ENCODE measurements at regions not wholly inside any gene's neighbourhood (a gene's known extent, or its start where the extent isn't known, plus 50 kb on each side); places are given as distances from the start of the nearest gene placed in this dataset.

DNA sequence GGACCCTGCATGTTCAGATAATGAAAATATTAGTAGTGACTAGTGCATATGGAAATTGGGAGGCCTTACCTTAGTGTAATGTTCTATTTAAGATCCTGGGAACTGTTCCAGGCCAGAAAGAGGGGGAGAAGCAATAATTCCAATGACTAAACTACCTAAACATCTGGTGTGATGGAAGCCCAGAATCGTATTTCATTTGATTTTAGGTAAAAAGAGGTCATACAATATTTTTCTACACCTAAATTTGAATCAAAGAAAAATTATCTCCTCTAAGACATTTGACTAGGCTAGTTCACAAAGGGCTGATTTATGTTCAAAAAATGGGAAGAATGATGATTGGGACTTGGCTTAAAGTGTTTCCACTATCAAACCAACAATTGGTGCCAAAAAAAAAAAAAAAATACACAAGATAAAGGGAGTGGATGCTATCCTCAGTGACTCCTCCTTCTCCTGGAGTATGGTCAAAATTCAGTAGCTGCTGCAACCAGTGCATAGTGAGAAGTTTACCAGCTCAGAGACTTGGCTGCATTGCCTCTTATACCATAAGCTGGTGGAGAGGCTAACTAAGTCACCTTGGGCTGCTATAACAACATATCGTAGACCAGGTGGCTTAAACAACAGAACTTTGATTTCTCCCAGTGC lies 1038.3 kb upstream of the ACVR2A start:
- FAIRE-seq = no peak
- no peak for DNase-seq (ENCODE audit: insufficient read length, low spot score)

DNA sequence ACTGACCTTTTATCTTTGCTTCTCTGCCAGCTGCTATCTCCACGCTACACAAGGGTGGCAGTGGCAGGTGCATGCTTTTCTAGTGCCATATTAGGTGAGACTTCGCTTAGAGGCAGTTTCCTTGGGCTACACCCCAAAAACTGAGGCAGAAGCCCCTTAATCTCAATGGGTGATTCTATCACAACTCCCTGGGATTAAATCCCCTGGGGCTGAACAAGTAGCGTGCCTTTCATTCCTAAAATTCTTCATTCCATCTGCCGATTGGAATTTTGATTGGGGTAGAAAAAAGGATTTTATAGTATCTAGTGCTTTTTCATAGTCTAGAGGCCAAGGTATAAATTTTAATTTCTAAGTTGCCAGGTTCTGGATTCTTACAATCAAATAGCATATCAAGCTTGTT lies 1040.5 kb upstream of the ACVR2A start:
- DNase-seq (ENCODE audit: insufficient read length, low spot score) (no peak), FAIRE-seq (no peak)

DNA sequence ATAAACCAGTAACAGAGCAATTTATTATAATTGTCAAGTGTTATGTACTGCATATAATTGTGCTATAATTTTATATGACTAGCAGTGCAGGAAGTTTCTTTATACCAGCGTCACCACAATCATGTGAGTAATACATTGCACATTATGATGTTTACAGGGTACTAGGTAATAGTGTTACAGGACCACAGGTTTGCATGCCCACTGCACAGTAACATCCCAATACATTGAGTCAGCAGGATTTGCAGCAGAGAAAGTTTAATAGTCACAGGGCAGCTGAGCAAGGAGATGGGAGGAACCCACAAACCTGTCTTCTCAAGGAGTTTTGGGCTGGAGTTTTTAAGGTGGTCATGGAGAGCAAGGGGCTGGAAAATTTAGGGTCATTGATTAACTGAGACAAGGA lies 1042.9 kb upstream of the ACVR2A start:
- FAIRE-seq = no peak
- no peak for DNase-seq (ENCODE audit: insufficient read length, low spot score)

DNA sequence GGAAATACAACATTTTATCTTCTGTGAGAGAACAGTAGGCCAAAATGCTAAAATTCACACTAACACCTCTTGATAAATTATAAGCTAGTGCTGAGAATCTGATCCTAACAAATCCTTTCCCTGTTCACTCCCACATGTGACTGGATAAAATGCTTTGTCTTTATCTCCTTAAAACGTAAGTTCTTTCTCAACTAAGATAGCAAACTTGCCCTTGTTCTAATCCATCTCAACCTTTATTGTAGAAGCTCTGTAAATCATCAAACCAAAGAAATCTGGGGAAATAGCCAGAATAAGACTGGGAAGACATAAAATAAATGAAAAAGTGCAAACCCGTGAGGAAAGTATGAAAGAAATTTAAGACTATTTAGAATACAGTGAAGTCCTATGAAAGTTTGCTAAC lies 1058.4 kb upstream of the ACVR2A start:
- no peak for DNase-seq (ENCODE audit: insufficient read length, low spot score)
- no peak for FAIRE-seq

DNA sequence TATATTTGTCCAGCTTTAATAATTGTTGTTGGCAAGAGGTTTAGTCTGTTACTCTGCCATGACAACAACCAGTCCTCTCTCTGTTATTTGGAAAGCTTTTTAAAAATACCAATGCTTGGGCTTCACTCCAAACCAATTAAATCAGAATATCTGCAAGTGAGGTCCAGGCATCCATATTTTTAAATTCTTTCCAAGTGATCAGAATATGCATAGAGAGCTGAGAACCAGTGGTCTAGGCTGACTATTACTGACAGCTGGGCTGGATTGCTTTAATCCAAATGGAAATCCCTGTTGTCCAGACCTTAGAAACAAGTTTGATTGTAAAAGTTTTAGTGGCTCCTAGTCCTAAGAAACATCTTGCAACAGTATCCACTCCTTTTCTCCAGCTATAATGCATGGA lies 1059.7 kb upstream of the ACVR2A start:
- FAIRE-seq = no peak

DNA sequence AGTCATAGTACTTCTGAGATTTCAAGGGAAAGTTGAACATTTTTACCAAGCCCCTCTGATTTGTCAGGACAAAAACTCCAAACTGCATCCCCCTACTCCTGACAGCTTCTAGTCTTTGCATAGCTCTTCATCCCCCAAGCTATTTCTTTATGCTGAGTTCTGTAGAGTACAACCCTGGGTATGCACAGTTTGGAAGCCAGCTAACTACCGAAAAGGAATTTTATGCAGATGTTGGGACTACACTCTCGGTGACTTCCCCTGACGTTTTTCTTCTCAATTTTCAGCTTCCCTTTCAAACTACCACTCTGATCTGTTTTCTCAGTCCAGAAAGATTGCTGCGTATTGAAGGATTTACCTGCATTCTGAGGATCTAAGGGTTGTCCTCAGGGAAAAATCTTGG lies 1060.2 kb upstream of the ACVR2A start:
- DNase-seq (ENCODE audit: insufficient read length, low spot score) (no peak), FAIRE-seq (no peak)

More for the DNA sequence above, 1059.7 kb upstream of the ACVR2A start:
- DNase-seq (ENCODE audit: insufficient read length, low spot score) = no peak

DNA sequence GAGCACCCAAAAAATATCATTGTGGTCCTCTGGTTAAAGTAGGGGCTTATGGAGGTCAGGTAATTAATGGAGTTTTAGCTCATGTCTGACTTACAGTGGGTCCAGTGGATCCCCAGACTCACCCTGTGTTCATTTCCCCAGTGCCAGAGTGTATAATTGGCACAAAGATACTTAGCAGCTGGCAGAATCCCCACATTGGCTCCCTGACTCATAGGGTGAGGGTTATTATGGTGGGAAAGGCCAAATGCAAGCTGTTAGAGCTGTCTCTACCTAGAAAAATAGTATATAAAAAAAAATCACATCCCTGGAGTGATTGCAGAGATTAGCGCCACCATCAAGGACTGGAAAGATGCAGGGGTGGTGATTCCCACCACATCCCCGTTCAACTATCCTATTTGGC lies 1067.6 kb upstream of the ACVR2A start:
- FAIRE-seq (no peak), DNase-seq (ENCODE audit: insufficient read length, low spot score) (no peak)

DNA sequence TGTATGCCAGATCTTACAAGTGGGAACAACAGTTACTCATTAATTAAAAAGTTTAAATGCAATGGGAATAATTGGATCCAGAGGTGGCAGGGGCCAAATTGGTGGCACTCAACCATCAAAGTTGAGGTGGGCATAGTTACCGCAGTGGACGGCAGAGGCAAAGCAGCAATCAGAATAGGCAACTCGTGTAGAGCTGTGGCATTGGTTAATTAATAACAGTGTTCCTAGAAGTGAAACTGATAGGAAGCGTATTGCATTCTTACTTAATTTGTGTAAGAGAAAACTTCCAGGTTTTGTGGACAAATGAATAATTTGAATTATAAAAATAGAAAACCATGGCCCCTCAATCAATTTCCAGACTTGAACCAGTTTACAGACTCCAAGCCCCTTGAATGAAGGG lies 1068.2 kb upstream of the ACVR2A start:
- no peak for FAIRE-seq

DNA sequence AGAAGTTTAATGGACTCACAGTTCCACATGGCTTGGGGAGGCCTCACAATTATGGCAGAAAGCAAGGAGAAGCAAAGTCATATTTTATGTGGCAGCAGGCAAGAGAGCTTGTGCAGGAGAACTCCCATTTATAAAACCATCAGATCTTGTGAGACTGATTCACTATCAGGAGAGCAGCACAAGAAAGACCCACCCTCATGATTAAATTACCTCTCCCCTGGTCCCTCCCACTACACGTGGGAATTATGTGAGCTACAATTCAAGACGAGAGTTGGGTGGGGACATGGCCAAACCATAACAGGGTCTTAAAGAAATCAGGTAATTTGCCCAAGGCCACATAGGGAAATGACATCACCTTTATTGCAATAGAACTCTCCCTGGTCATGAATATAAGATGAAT lies 1073.3 kb upstream of the ACVR2A start:
- DNase-seq (ENCODE audit: insufficient read length, low spot score) = no peak

More for the DNA sequence above, 1068.2 kb upstream of the ACVR2A start:
- no peak for DNase-seq (ENCODE audit: insufficient read length, low spot score)

DNA sequence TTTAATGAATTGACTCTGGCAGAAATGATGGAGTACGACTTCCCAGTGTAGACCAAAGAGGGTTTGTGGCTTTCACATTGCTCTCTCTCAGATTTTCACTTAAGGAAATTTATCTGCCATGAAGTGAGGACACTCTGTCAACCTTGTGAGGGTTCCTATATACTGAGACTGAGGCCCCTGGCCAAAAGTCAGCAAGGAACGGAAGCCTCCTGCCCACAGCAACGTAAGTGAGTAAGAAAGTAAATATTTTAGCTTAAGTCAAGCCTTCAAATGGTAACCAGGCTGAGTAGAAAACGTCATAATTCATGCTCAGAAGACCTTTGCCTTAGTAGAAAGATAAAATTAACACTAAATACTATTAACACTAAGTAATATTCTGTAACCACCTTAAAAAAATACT lies 1080.5 kb upstream of the ACVR2A start:
- DNase-seq (ENCODE audit: insufficient read length, low spot score) (no peak), FAIRE-seq (no peak)

More for the DNA sequence above, 1073.3 kb upstream of the ACVR2A start:
- FAIRE-seq = no peak

DNA sequence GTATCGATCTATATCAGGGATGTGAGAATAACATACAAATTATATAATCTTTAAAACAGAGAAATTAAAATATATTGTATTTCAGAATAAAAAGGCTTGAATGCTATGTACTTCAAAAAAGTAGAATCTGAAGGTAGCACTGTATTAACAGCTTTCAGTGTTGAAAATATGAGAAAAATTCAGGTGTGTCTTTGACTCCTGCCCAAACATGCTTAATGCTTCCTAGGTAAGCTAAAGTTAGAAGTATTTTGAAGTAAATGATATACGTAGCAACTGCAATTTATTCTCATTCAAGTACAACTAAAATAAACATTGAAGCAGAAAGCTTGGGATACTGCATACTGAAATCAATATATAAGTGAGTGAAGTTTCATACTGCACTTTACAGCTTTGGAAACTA lies 1082.0 kb upstream of the ACVR2A start:
- FAIRE-seq = no peak
- no peak for DNase-seq (ENCODE audit: insufficient read length, low spot score)

DNA sequence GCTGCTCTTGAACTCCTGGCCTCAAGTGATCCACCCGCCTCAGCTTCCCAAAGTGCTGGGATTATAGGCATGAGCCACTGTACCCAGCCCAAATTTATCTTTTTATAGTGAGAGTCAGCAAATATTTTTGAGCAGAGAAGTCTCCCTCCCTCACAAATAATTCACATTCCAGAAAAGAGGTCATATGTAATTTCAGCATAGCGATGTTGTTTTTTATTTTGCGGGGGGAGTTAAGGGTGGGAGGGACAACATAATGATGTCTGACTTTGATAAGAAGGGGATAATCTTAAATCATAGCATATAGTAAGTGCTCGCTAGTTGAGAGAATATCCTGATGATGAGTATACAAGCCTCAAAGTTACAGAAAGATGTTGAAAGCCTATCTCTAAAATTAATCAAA lies 1090.2 kb upstream of the ACVR2A start:
- FAIRE-seq = no peak
- no peak for DNase-seq (ENCODE audit: insufficient read length, low spot score)

DNA sequence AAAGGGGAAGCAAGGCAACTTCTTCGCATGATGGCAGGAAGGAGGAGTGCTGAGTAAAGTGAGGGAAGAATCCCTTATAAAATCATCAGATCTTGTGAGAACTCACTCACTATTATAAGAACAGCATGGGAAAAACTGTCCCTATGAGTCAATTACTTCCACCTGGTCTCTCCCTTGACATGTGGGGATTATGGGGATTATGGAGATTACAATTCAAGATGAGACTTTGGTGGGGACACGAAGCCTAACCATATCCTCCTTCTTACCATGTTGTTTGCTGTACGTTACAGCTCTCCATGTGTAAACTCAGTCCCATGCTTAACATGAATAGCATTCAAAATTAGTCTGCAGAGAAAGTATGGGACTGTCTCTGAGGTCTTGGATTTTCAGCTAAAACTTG lies 1096.8 kb upstream of the ACVR2A start:
- DNase-seq (ENCODE audit: insufficient read length, low spot score) (no peak), FAIRE-seq (no peak)

DNA sequence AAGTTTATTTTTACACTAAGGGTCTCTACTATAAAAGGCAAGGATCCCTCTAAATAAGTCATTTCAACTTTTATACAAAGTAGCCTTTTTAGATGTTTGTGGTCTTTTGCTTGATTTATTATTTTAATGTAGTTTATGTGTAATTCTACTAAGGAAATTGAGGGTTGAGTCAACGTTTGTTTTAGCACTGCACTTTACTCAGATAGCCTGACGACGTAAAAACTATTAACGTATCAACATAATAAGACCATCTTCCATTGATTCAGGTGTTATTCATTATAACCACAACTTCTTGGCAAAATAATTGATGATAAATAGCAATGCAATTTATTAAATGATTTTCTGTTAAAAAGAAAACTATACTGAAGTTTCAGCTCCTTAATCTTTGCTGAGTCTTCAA lies 1103.6 kb upstream of the ACVR2A start:
- FAIRE-seq (no peak), DNase-seq (ENCODE audit: insufficient read length, low spot score) (no peak)

DNA sequence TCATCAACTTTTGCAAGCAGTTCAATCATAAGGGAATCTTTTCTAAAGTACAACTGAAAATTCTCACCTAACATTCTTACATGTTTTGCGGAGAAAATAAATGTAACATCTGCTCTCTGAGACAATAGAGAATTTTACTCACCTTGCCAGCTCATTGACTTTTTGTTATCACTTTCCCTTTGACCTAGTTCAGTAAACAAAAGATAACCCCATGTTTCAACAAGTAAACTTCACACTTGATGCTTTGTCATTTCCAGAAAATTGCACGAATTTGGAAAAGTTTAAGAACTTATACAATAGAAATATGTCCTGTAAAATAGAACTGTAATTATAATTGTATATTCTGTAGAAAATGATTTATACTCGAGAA lies 1110.0 kb upstream of the ACVR2A start:
- FAIRE-seq = no peak
- DNase-seq (ENCODE audit: insufficient read length, low spot score) = no peak

DNA sequence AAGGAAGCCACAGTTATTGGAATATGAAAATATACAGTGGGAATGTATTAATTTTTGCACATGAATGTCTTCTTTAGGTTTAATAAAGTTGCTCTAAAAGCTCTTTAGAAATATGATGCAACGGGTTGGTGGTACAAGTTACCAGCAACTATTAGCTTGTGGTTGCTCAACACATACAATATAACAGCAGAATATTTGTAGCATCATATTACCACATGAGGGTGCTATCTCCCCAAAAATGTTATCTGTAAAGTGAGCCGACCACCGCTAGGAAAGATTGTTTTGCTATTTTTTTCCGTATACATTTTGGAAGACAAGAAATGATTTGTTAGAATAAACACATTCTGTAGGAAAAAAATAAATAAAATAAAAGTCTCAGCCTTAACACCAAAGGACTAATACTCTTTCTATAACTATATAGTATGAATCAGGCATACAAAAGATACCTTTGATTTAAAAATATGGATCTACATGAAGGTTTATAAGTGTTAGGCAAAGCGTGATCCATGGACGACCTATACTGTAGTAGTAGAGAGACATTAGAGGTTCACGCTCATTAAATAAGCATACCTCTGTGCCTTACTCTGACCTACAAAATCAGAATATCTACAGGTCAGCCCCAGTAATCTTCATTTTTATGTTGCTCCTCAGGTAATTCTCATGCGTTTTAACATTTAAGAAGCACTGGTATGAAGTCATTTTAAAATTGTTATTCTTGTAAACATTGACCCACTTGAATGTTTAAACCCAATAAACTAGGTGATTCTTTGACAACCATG lies 1110.6 kb upstream of the ACVR2A start:
- FAIRE-seq (peak; percentile 49), DNase-seq (ENCODE audit: insufficient read length, low spot score) (peak; percentile 52)

DNA sequence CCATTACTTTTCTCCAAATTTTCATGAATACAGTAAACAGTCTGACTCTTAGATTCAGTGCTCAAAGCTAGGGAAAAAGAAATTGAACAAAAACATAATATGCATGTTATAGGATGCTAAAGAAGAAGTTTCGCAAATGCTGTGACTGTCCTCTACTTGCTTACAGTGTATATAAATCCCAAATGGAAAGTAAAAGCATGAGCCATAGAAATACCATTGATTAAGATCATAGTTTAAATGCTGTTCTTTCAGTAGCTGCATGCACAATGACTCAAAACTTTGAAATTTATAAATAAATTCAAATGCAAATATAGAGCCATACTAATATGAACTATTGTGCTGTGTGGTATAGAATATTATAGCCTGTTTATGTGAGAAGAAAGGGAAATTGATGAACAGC lies 1113.9 kb upstream of the ACVR2A start:
- no peak for FAIRE-seq
- DNase-seq (ENCODE audit: insufficient read length, low spot score) = no peak

DNA sequence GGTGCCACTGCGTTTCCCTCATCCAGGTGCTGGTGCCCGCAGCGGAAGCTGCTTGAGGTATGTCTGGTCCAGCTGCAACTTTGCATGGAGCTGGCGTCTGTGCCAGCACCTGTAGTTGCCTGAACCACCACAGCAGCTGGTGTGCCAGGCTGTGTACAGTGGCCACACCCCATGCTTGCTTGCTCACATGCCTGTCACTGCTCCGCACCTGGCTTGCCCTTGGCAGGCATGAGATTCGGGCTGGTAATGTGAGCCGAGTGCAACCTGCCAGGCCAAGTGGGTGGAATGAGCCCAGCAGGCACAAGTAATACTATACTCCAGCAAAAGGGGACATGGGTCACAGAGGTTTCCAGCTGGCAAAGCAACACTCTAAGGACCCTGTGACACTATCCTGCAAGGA lies 1123.3 kb upstream of the ACVR2A start:
- DNase-seq (ENCODE audit: insufficient read length, low spot score) (no peak), FAIRE-seq (no peak)

DNA sequence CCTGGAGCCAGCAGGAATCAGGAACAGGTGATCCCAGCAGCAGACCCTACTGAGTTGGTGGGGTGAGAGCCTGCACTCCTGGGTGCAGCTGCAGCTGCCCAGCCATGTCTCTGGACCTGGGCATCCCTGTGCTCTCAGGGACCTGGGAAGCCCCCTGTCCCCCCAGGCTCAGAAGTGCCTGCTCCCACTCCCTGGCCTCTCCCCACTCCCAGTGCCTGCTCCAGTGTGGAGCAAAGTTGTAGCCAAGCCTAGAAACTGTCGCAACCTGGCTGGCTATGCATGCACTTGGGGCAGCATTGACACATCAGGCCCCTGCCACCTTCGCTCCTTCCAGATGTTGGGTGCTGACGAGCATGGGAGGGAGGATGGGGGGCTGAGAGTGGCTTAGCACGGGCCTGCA lies 1124.7 kb upstream of the ACVR2A start:
- FAIRE-seq (no peak), DNase-seq (ENCODE audit: insufficient read length, low spot score) (no peak)

DNA sequence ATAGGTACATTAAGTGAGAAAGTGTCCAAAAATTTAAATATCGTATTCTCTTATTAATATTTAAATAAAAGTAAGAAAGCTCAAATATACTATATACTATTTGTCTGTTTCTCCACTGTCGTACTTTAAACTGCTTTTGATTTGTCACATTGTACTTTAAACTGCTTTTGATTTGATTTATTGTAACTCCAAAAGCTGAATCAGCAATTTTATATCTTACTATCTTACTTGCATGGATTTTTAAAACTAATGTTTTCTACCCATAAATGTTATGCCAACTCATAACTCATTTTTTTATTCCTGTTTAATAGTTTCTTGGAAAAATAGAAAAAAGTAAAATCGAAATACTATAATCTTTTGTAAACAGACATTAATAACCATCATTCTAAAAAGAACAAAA lies 1128.2 kb upstream of the ACVR2A start:
- DNase-seq (ENCODE audit: insufficient read length, low spot score) (no peak), FAIRE-seq (no peak)

DNA sequence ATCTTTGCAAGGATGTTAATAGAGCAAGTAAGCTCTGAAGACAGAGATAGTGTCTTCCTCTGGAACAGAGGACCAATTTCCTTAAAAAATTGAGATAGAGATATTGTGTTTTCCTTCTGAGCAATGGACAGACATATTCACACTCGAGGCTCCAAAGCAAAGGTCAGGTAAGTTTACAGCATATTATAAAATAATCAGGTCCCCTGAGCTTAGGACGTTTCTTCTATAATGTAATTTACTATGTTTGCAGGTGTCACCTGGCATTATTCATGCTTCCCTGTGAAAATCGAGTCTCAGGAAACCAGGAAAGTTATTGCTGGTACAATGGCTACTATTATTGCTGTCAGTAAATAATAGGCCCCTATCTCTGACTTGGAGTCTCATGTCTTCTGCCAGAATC lies 1135.8 kb upstream of the ACVR2A start:
- no peak for DNase-seq (ENCODE audit: insufficient read length, low spot score)
- no peak for FAIRE-seq

DNA sequence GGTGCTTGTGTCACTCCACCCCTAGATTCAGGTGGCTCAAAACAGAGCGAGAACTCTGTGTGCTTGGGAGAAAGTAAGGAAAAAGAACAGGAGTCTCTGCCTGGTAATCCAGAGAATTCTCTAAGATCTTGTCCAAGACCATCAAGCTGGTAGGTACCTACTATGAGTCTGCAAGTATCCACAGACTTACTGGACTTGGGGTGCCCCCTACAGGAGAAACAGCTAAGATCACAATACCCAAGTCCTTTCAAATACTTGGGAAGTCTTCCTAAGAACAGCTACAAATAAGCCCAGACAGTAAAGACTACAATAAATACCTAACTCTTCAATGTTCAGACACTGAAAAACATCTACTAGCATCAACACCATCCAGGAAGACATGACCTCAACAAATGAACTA lies 1143.6 kb upstream of the ACVR2A start:
- FAIRE-seq (no peak), DNase-seq (ENCODE audit: insufficient read length, low spot score) (no peak)

DNA sequence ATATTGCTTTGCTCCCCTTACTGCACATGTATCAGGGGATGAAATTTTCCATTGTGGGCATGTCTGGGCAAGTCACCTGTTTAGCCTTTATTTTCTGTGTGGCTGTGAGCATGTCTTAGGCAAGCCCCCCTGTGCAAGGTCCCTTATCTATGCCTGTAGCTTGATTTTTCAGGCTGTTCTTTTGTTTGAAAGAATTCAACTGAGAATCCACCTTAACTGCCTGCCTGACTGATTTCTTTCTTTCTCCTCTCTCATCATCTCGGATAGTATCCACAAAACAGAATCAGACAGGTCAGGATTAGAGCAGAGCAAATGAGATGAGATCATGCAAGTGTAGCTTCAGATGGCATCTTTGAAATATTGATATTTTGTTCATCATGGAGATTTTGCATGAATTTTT lies 1147.5 kb upstream of the ACVR2A start:
- DNase-seq (ENCODE audit: insufficient read length, low spot score) = no peak
- no peak for FAIRE-seq

Data from HTR-8/SVneo (cell line).